PC-9 (cell line): ENCODE measurements at regions not wholly inside any gene's neighbourhood (a gene's known extent, or its start where the extent isn't known, plus 50 kb on each side); places are given as distances from the start of the nearest gene placed in this dataset.

Source experiments
- BruUV-seq: library from RNA; stranded (reverse); fragments of 400-500 nt; replicated peaks from 2 replicates; lab custom pipeline; 2021; lab: Mats Ljungman, UMichigan
- CTCF ChIA-PET: fragments of 300-600 bp; sonication (Branson Sonifier 250); formaldehyde crosslinking; loops from one replicate; lab custom pipeline; 2022; ENCODE audit warnings: antibody characterized with exemption; lab: Charles Lee
- POLR2A ChIA-PET: fragments of 300-600 bp; sonication (Branson Sonifier 250); formaldehyde crosslinking; loops from one replicate; lab custom pipeline; 2022; ENCODE audit warnings: antibody characterized with exemption; ENCODE audit not compliant: unreplicated experiment; lab: Charles Lee
- DNase-seq, 2 experiments: peaks; one replicate each; pipeline versions ENCODE4 v3.0.0 to v3.0.0-alpha.2; 2015 to 2022; ENCODE audit warnings: mixed read lengths in 1 of 2
- H2AFZ ChIP-seq: fragments of 200-600 bp; sonication (generic); 2 replicates; pipeline ENCODE4 v1.8.1; 2017; ENCODE audit warnings: antibody characterized with exemption
- H3F3A ChIP-seq: fragments of 200-600 bp; sonication (generic); 2 replicates; pipeline ENCODE4 v1.8.1; 2017; ENCODE audit warnings: antibody characterized with exemption, mild to moderate bottlenecking, low read depth; ENCODE audit not compliant: insufficient read depth
- H3K27ac ChIP-seq: fragments of 200-600 bp; sonication (generic); 2 replicates; pipeline ENCODE4 v1.6.1; 2016; ENCODE audit warnings: mixed run types
- H3K27me3 ChIP-seq: fragments of 200-600 bp; sonication (generic); 2 replicates; pipeline ENCODE4 v1.6.1; 2016; ENCODE audit warnings: low read depth, mixed run types; ENCODE audit not compliant: insufficient read depth
- H3K36me3 ChIP-seq: fragments of 200-600 bp; sonication (generic); 2 replicates; pipeline ENCODE4 v1.6.1; 2016; ENCODE audit warnings: low read depth, mixed run types
- H3K4me1 ChIP-seq: fragments of 200-600 bp; sonication (generic); replicated peaks from 2 replicates; pipeline ENCODE4 v1.6.1; 2016; ENCODE audit warnings: mixed run types; ENCODE audit not compliant: insufficient read depth
- H3K4me2 ChIP-seq: fragments of 200-600 bp; sonication (generic); 2 replicates; pipeline ENCODE4 v1.6.1; 2017; ENCODE audit warnings: mixed run types
- H3K4me3 ChIP-seq: fragments of 200-600 bp; sonication (generic); 2 replicates; pipeline ENCODE4 v1.6.1; 2016; ENCODE audit warnings: mixed run types
- H3K79me2 ChIP-seq: fragments of 200-600 bp; sonication (generic); 2 replicates; pipeline ENCODE4 v1.6.1; 2017; ENCODE audit warnings: low read depth, mixed run types
- H3K9me2 ChIP-seq: fragments of 200-600 bp; sonication (generic); 2 replicates; pipeline ENCODE4 v1.8.1; 2017; ENCODE audit warnings: mild to moderate bottlenecking; ENCODE audit not compliant: insufficient read depth
- H3K9me3 ChIP-seq: fragments of 200-600 bp; sonication (generic); 2 replicates; pipeline ENCODE4 v1.8.1; 2016; ENCODE audit warnings: low read depth; ENCODE audit not compliant: insufficient read depth
- H4K20me1 ChIP-seq: fragments of 200-600 bp; sonication (generic); 2 replicates; pipeline ENCODE4 v1.8.1; 2017; ENCODE audit not compliant: insufficient read depth
- EZH2 ChIP-seq: fragments of 200-600 bp; sonication (generic); IDR thresholded peaks from 2 replicates; pipeline ENCODE4 v1.8.0; 2017; ENCODE audit warnings: antibody characterized with exemption, low read depth
- intact Hi-C: fragments of 100-400 bp; cut with micrococcal nuclease; formaldehyde crosslinking; loops from one replicate; pipeline ENCODE4 v1.10.0; 2022; ENCODE audit not compliant: unreplicated experiment
- TF ChIP-seq, protein P1 (sequence below): fragments of 200-600 bp; sonication (generic); conservative IDR thresholded peaks from 2 replicates; pipeline ENCODE4 v1.6.1; 2017; ENCODE audit warnings: mixed run types, antibody characterized with exemption, mild to moderate bottlenecking, moderate library complexity

DNA sequence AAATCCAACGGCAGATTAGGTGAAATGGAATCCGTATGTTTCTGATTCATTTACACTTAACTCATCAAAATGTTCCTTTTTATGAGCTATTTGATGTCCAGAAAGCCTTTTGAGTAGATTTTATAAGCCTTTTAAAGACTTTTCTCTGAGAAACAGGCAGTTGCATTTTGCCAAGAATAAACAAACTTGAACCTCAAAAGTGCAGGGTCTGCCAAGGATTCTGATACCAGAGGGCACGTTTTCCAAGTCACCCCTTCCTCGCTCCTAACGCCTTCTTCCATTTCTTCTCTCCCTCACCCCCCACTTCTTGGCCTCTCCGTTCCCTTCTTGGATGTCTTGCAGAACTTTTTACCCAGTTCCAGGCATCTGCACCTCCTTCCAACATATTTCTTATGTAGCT is 200.6 kb upstream of the TBX3 start:
- ChIA-PET POLR2A (no interaction called here), CTCF (interaction anchor here (0.5 kb wide), 1 partner anchor 1250 kb away, joined by 7 read pairs; no protein-coding TSS in a partner anchor)
- no peaks in the 10 kb centered on the region for H3K4me1 ChIP-seq
- H3K9me3 ChIP-seq, result no peaks in the 10 kb centered on the region
- H3F3A ChIP-seq, result no peaks in the 10 kb centered on the region
- H4K20me1 ChIP-seq, result no peaks in the 10 kb centered on the region
- H2AFZ ChIP-seq, result no peak overlapping the region
- no peak overlapping the region for H3K27ac ChIP-seq
- BruUV-seq, result no TSS peak
- H3K9me2 ChIP-seq, result no peaks in the 10 kb centered on the region
- no peak for DNase-seq
- TF ChIP-seq EZH2, result no peak
- TF ChIP-seq, protein P1, sequence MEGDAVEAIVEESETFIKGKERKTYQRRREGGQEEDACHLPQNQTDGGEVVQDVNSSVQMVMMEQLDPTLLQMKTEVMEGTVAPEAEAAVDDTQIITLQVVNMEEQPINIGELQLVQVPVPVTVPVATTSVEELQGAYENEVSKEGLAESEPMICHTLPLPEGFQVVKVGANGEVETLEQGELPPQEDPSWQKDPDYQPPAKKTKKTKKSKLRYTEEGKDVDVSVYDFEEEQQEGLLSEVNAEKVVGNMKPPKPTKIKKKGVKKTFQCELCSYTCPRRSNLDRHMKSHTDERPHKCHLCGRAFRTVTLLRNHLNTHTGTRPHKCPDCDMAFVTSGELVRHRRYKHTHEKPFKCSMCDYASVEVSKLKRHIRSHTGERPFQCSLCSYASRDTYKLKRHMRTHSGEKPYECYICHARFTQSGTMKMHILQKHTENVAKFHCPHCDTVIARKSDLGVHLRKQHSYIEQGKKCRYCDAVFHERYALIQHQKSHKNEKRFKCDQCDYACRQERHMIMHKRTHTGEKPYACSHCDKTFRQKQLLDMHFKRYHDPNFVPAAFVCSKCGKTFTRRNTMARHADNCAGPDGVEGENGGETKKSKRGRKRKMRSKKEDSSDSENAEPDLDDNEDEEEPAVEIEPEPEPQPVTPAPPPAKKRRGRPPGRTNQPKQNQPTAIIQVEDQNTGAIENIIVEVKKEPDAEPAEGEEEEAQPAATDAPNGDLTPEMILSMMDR, result no peak
- H3K36me3 ChIP-seq, result no peaks in the 10 kb centered on the region
- H3K4me2 ChIP-seq, result no peak overlapping the region
- no peak overlapping the region for H3K4me3 ChIP-seq
- peaks cover 8% of the 10 kb centered on the region for H3K27me3 ChIP-seq
- H3K79me2 ChIP-seq, result no peaks in the 10 kb centered on the region
- intact Hi-C loops, result no loop called here

GRCh38 chr12:114882083-114882482 is 198.1 kb upstream of the TBX3 start:
- Histone ChIP-seq H3K27ac (no peak overlapping the region), H3K9me3 (no peaks in the 10 kb centered on the region), H3K4me2 (no peak overlapping the region), H2AFZ (no peak overlapping the region), H3K4me1 (no peaks in the 10 kb centered on the region), H3K9me2 (no peaks in the 10 kb centered on the region), H3K79me2 (no peaks in the 10 kb centered on the region), H4K20me1 (no peaks in the 10 kb centered on the region), H3K36me3 (no peaks in the 10 kb centered on the region), H3K27me3 (peaks cover 8% of the 10 kb centered on the region), H3K4me3 (no peak overlapping the region), H3F3A (no peaks in the 10 kb centered on the region)
- ChIA-PET CTCF (no interaction called here), POLR2A (no interaction called here)
- intact Hi-C loops, result no loop called here
- BruUV-seq, result no TSS peak
- TF ChIP-seq, protein P1, result no peak
- TF ChIP-seq EZH2, result no peak
- no peak for DNase-seq

DNA sequence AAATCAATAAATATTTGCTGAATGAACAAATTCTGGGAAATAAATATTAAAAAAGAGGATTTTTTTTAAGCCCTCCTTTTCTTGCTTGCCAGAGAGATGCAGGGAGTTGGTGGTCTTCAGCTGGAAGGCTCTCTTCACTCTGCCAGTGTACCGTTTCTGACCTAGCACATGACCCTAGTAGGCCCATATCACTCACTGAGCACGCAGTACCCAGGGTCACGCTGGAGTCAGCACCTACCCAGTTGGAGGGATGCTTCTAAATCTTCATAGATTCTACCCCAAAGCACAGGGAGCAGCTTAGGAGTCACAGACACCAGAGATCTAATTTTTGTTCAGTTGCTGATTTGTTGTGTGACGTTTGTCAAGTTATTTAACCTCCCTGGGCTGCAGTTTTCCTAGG is 195.4 kb upstream of the TBX3 start:
- Histone ChIP-seq H4K20me1 (no peaks in the 10 kb centered on the region), H3K9me3 (no peaks in the 10 kb centered on the region), H3K27ac (no peak overlapping the region), H3K4me3 (no peak overlapping the region), H3K79me2 (no peaks in the 10 kb centered on the region), H3K4me2 (no peak overlapping the region), H3K27me3 (peaks cover 16% of the 10 kb centered on the region), H3F3A (no peaks in the 10 kb centered on the region), H3K9me2 (no peaks in the 10 kb centered on the region), H3K4me1 (no peaks in the 10 kb centered on the region), H2AFZ (no peak overlapping the region), H3K36me3 (no peaks in the 10 kb centered on the region)
- intact Hi-C loops, result no loop called here
- TF ChIP-seq, protein P1, result no peak
- TF ChIP-seq EZH2, result no peak
- BruUV-seq, result no TSS peak
- ChIA-PET POLR2A (no interaction called here), CTCF (no interaction called here)
- no peak for DNase-seq
